GM13977 (cell line): ENCODE measurements at regions not wholly inside any gene's neighbourhood (a gene's known extent, or its start where the extent isn't known, plus 50 kb on each side); places are given as distances from the start of the nearest gene placed in this dataset.

Source experiments
- DNase-seq: peaks from one replicate; pipeline ENCODE4 v3.0.0; 2012; ENCODE audit warnings: low spot score
- in situ Hi-C: fragments of 300-500 bp; cut with MboI; formaldehyde crosslinking; loops from one replicate; pipeline ENCODE4 v1.12.0; 2022; ENCODE audit warnings: low sequenced_read_pairs, low pct_unique_long_range_greater_than_20kb, mixed read lengths, inconsistent platforms; ENCODE audit not compliant: unreplicated experiment
- TF ChIP-seq, protein P1 (sequence below): IDR thresholded peaks from 2 replicates; pipeline ENCODE4 v1.5.1; 2012; ENCODE audit warnings: mild to moderate bottlenecking, control low read depth; ENCODE audit not compliant: insufficient read depth; ENCODE audit errors: extremely low read depth, missing control alignments

GRCh38 chr21:34252751-34253150 lies 111.1 kb upstream of the KCNE2 start:
- TF ChIP-seq, protein P1, sequence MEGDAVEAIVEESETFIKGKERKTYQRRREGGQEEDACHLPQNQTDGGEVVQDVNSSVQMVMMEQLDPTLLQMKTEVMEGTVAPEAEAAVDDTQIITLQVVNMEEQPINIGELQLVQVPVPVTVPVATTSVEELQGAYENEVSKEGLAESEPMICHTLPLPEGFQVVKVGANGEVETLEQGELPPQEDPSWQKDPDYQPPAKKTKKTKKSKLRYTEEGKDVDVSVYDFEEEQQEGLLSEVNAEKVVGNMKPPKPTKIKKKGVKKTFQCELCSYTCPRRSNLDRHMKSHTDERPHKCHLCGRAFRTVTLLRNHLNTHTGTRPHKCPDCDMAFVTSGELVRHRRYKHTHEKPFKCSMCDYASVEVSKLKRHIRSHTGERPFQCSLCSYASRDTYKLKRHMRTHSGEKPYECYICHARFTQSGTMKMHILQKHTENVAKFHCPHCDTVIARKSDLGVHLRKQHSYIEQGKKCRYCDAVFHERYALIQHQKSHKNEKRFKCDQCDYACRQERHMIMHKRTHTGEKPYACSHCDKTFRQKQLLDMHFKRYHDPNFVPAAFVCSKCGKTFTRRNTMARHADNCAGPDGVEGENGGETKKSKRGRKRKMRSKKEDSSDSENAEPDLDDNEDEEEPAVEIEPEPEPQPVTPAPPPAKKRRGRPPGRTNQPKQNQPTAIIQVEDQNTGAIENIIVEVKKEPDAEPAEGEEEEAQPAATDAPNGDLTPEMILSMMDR: no peak
- in situ Hi-C loops: no loop called here
- DNase-seq: no peak

- in situ Hi-C loops: no loop called here
- TF ChIP-seq, protein P1: no peak
- DNase-seq: no peak
These were observed 108.7 kb upstream of the KCNE2 start for GRCh38 chr21:34255073-34255472.

- DNase-seq: no peak
- in situ Hi-C loops: no loop called here
- TF ChIP-seq, protein P1: no peak
These were observed 103.4 kb upstream of the KCNE2 start for GRCh38 chr21:34260277-34261008.

GRCh38 chr21:34261841-34262468 lies 101.9 kb upstream of the KCNE2 start:
- in situ Hi-C loops: no loop called here
- DNase-seq: no peak
- TF ChIP-seq, protein P1: no peak

GRCh38 chr21:34262469-34262845 lies 101.3 kb upstream of the KCNE2 start:
- TF ChIP-seq, protein P1: no peak
- no peak for DNase-seq
- in situ Hi-C loops: no loop called here

- in situ Hi-C loops: no loop called here
- DNase-seq: no peak
- TF ChIP-seq, protein P1: no peak
These were observed 100.2 kb upstream of the KCNE2 start for GRCh38 chr21:34263629-34264028.
